Skin of body (tissue), 1 donor: ENCODE measurements at regions not wholly inside any gene's neighbourhood (a gene's known extent, or its start where the extent isn't known, plus 50 kb on each side); places are given as distances from the start of the nearest gene placed in this dataset.
"Not testable (repeated sequence)": the region's sequence is repeated elsewhere in the genome, so short reads cannot be mapped to it uniquely, and the experiment has no call there.

Source experiments
- DNase-seq: peaks from one replicate; lab custom pipeline; 2025; lab: John Stamatoyannopoulos, UW

DNA sequence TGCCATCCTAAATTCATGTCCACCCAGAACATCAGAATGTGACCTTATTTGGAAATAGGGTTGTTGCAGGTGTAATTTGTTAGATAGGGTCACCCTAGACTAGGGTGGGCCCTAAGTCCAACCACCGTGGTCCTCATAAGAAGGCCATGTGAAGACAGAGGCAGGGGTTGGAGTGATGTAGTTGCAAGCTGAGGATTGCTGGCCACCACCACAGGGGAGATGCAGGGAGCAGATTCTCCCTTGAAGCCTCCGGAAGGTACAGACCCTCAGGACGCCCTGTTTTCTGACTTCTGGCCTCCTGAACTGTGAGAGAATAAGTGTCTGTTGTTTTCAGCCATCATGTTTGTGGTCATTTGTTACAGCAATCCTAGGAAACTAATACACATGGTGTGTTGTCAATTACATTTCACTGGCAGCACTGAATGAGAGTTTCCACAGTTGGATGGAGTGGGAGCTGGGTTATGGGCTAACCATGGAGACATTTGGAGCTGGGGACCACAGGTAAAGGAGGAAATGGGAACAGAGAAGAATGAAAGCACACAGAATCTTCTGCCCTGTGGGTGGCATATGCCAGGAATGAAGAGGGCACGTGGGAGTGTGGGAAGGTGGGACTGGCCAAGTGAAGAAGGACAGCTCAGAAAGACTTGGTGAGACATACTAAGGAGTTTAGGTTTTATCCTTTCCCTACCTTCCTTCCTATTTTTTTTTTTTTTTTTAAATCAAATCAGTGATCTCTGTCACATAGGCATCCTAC is 266.0 kb downstream of the MYCN start:
- no peak for DNase-seq

DNA sequence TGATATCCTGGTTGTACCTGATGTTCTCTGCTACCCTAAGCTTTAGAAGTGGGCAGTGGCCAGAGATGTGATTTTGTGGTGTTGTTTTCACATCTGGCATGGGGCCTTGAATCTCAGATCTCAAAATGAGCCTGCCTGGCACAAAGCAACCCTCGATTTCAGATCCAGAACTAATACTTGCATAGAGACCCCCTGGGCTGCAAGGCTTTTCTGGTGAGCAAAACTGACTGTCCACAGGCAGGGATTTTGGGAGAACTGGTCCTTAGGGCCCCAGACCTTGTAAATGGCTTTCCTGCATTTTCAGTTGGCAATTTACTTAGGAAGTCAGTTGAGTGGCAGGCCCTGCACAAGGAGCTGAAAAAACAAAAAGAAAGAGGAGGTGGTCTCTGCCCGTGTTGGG is 265.3 kb downstream of the MYCN start:
- DNase-seq, result no peak

DNA sequence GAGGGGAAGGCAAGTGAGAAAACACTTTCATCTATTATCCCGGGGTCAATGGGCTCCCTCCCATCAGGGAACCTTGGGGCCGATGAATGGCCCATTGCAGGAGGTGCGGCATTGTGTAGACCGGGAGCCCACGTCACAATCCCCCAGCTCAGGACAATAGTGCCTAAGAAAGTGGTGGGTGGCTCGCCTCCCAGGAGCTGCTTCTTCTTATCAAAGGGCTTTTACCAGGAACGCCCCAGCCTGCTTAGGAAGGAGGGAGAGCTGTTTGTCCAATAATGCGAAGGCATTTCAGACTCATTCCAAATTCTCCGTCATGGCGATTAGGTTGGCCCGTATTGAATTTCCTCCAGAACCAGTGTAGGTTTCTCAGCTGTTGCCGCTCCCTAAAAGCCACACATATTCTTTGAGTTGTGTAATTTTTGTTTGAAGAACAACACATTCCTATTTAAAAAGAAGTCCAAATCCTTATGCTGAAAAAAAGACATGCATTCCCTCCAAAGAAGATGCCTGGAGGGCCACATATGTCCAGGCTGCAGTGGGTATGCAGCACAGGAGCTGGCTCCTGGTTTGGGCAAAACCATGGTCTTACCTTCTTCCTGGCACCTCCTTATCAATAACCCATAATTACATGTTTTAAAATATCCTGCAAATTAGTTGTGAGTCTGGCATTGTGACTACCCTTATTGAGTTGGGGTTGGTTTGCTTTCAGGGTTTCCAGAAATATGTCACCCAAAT is 264.7 kb downstream of the MYCN start:
- no peak for DNase-seq

- DNase-seq, result no peak
Measured at GRCh38 chr2:16204251-16204650, 263.9 kb downstream of the MYCN start.

- no peak for DNase-seq
Measured at GRCh38 chr2:16203691-16204090, 263.3 kb downstream of the MYCN start.

- no peak for DNase-seq
Measured at GRCh38 chr2:16203069-16203468, 262.7 kb downstream of the MYCN start.

- DNase-seq, result no peak
Measured at GRCh38 chr2:16202266-16203020, 262.1 kb downstream of the MYCN start.

GRCh38 chr2:16201848-16202247 is 261.5 kb downstream of the MYCN start:
- DNase-seq, result no peak

- no peak for DNase-seq
Measured at GRCh38 chr2:16200554-16201193, 260.3 kb downstream of the MYCN start.

DNA sequence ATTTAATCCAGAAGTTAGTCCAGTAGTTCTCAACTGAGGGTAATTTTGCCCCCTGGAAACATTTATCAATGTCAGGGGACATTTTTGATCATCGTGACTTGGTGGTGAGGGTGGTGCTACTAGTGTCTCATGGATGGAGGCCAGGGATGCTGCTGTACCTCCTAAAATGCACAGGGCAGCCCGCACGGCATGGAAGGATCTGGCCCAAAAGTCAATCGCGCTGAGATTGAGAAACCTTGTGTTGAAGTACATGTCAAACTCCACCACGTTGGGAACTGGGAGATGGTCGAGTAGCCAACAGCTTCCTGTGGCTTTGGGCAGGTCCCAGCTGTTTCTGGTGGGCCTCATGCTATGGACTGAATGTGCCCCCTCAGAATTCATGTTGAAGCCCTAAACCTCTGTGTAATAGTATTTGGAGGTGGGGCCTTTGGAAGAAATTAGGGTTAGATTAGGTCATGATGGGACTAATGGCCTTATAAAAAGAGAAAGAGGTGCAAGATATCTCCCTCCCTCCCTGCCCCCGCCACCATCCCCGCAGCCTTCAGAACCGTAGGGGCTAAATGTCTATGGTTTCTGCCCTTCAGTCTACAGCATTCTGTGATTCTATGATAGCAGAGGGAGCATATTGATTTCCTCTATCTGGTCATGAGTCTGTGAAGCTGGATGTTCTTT is 259.7 kb downstream of the MYCN start:
- DNase-seq, result no peak

- DNase-seq, result not testable (repeated sequence)
Measured at GRCh38 chr2:16199241-16199640, 258.9 kb downstream of the MYCN start.

DNA sequence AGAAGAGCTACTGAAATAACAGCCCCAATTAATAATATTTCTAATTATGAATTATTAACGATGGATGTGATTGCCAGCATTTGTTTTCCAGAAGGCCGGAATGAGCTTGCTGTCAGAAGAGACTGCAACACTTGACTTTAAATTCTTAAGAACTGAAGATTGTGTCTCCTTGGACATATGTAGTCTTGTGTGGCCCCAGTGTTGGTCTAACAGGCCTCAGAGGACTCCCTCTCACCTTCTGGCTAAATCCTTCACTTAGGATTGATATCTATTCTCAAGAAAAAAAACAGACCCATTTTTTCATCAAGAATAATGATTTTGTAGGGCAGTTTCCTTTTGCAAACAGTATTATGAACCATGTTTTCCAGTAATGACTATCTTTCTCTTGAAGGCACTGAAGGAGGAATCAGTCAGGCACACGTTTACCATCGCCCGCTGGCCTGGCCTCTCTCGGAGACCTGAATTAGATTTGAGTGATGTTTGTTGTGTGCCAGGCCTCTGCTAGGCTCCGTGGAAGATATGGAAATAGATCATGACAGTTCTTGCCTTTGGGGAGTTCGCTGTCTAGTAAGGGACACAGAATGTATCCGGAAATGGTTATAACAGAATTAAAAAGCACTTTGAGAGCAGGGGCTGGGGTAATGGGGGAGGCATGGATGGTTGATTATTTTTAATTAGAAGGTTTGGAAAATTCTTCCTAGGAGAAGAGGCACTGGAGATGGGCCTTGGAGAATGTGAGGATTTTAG is 258.0 kb downstream of the MYCN start:
- DNase-seq, result no peak

GRCh38 chr2:16197504-16198147 is 257.3 kb downstream of the MYCN start:
- DNase-seq, result no peak

GRCh38 chr2:16196687-16197503 is 256.5 kb downstream of the MYCN start:
- no peak for DNase-seq

- DNase-seq, result no peak
Measured at GRCh38 chr2:16195681-16196070, 255.3 kb downstream of the MYCN start.

- DNase-seq, result no peak
Measured at GRCh38 chr2:16194931-16195680, 254.8 kb downstream of the MYCN start.

GRCh38 chr2:16194530-16194929 is 254.2 kb downstream of the MYCN start:
- no peak for DNase-seq

DNA sequence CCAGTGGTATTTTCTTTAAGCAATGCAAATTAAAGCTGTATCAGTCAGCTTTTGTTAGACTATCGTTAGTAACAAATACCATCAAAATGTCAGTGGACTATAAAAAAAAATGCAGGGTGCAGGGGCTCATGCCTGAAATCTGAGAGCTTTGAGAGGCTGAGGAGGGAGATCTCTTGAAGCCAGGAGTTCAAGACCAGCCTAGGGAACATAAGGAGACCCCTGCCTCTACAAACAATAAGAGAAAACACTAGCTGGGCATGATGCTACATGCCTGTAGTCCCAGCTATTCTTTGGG is 253.7 kb downstream of the MYCN start:
- no peak for DNase-seq
